SK-N-SH (cell line): ENCODE measurements at regions not wholly inside any gene's neighbourhood (a gene's known extent, or its start where the extent isn't known, plus 50 kb on each side); places are given as distances from the start of the nearest gene placed in this dataset.

ENCODE experiments used
- CTCF ChIA-PET: fragments of 300-600, 350-600 bp; formaldehyde crosslinking; extraction: SDS; loops from one replicate; lab custom pipeline; 2021; lab: Yijun Ruan, JAX
- POLR2A ChIA-PET: fragments of 350-600 bp; sonication (Branson Sonifier 250); formaldehyde crosslinking; extraction: SDS; loops from one replicate; lab custom pipeline; 2020; ENCODE audit warnings: antibody characterized with exemption, inconsistent platforms; lab: Yijun Ruan, JAX
- DNase-seq: peaks from one replicate; pipeline ENCODE4 v3.0.0; 2012
- H2AFZ ChIP-seq: fragments of 200-600 bp; sonication (generic); 2 replicates; pipeline ENCODE4 v1.8.1; 2016; ENCODE audit warnings: antibody characterized with exemption, mild to moderate bottlenecking, low read depth
- H3F3A ChIP-seq: fragments of 200-600 bp; sonication (generic); replicated peaks from 2 replicates; pipeline ENCODE3; 2016; ENCODE audit warnings: antibody characterized with exemption, mild to moderate bottlenecking; ENCODE audit not compliant: insufficient read depth
- H3K27ac ChIP-seq, 2 experiments: fragments of 200-500 bp in 1 of 2; fragments of 200-600 bp in 1 of 2; sonication (Bioruptor generic) in 1 of 2; sonication (generic), shearing (Covaris generic) in 1 of 2; 2 replicates each; pipeline versions ENCODE4 v1.5.1 to v1.6.1; 2014 to 2016; ENCODE audit warnings: low read depth in 2 of 2, inconsistent platforms in 1 of 2, low read length in 1 of 2, mild to moderate bottlenecking in 1 of 2, mixed read lengths in 1 of 2
- H3K27me3 ChIP-seq: fragments of 200-600 bp; sonication (generic), shearing (Covaris generic); 2 replicates; pipeline ENCODE4 v1.6.1; 2016; ENCODE audit warnings: mixed run types; ENCODE audit not compliant: insufficient read depth
- H3K36me3 ChIP-seq, 2 experiments: fragments of 200-500 bp in 1 of 2; fragments of 200-600 bp in 1 of 2; sonication (Bioruptor generic) in 1 of 2; sonication (generic) in 1 of 2; replicated peaks in 1 of 2; 2 replicates each; pipeline versions ENCODE3 to v1.5.1; 2014 to 2016; ENCODE audit warnings: low read length in 1 of 2, mild to moderate bottlenecking in 1 of 2; ENCODE audit not compliant: insufficient read depth in 2 of 2, control insufficient read depth in 1 of 2
- H3K4me1 ChIP-seq, 2 experiments: fragments of 200-500 bp in 1 of 2; fragments of 200-600 bp in 1 of 2; sonication (Bioruptor generic) in 1 of 2; sonication (generic), shearing (Covaris generic) in 1 of 2; 2 replicates each; pipeline versions ENCODE4 v1.5.1 to v1.6.1; 2014 to 2016; ENCODE audit warnings: low read depth in 1 of 2, low read length in 1 of 2, mixed run types in 1 of 2; ENCODE audit not compliant: insufficient read depth in 2 of 2, control insufficient read depth in 1 of 2
- H3K4me2 ChIP-seq: fragments of 200-600 bp; sonication (generic), shearing (Covaris generic); 2 replicates; pipeline ENCODE4 v1.6.1; 2017; ENCODE audit warnings: mixed run types
- H3K4me3 ChIP-seq, 2 experiments: fragments of 200-500 bp in 1 of 2; fragments of 200-600 bp in 1 of 2; sonication (Bioruptor generic) in 1 of 2; sonication (generic), shearing (Covaris generic) in 1 of 2; 2 replicates each; pipeline versions ENCODE4 v1.5.1 to v1.8.1; 2014 to 2016; ENCODE audit warnings: low read depth in 2 of 2, inconsistent platforms in 1 of 2, low read length in 1 of 2, mild to moderate bottlenecking in 1 of 2, mixed read lengths in 1 of 2, moderate library complexity in 1 of 2
- H3K79me2 ChIP-seq: fragments of 200-600 bp; sonication (generic); 2 replicates; pipeline ENCODE4 v1.8.1; 2017; ENCODE audit warnings: mild to moderate bottlenecking; ENCODE audit not compliant: insufficient read depth
- H3K9ac ChIP-seq: fragments of 200-600 bp; sonication (generic); 2 replicates; pipeline ENCODE4 v1.6.1; 2017; ENCODE audit warnings: mixed run types
- H3K9me2 ChIP-seq: fragments of 200-600 bp; sonication (generic); 2 replicates; pipeline ENCODE4 v1.6.1; 2017; ENCODE audit warnings: mixed run types
- H3K9me3 ChIP-seq: fragments of 200-600 bp; sonication (generic); 2 replicates; pipeline ENCODE4 v1.6.1; 2017; ENCODE audit warnings: mixed run types, mild to moderate bottlenecking, moderate library complexity
- H4K20me1 ChIP-seq: fragments of 200-600 bp; sonication (generic); 2 replicates; pipeline ENCODE4 v1.6.1; 2017; ENCODE audit warnings: mild to moderate bottlenecking, mixed run types; ENCODE audit not compliant: insufficient read depth
- PBX3 ChIP-seq: IDR thresholded peaks from 2 replicates; pipeline ENCODE4; 2012
- POLR2AphosphoS5 ChIP-seq: IDR thresholded peaks from 2 replicates; pipeline ENCODE4 v1.6.1; 2012; ENCODE audit warnings: low read depth, low read length
- RAD21 ChIP-seq: IDR thresholded peaks from 2 replicates; pipeline ENCODE4 v1.6.1; 2012; ENCODE audit warnings: mild to moderate bottlenecking, low read length
- RXRA ChIP-seq: IDR thresholded peaks from 2 replicates; pipeline ENCODE4 v1.4.0; 2012; ENCODE audit warnings: low read depth, mild to moderate bottlenecking, borderline replicate concordance
- SMC3 ChIP-seq: IDR thresholded peaks from 2 replicates; pipeline ENCODE4 v1.6.1; 2012; ENCODE audit warnings: low read depth, low read length, improper control_type of control experiment
- TAF1 ChIP-seq: IDR thresholded peaks from 2 replicates; pipeline ENCODE4 v1.6.1; 2012; ENCODE audit warnings: low read depth, mild to moderate bottlenecking, low read length, moderate library complexity, borderline replicate concordance
- WGBS: methylation state at CpG from one replicate; pipeline ENCODE4 v1.1.6; 2017; ENCODE audit warnings: low lambda C conversion rate; 5-methylcytosine and 5-hydroxymethylcytosine counted together
- TF ChIP-seq, protein P1 (sequence below): IDR thresholded peaks from 2 replicates; pipeline ENCODE4 v1.6.1; 2012; ENCODE audit warnings: mild to moderate bottlenecking, low read depth, low read length, moderate library complexity
- TF ChIP-seq, protein P2 (sequence below): IDR thresholded peaks from 2 replicates; pipeline ENCODE4 v1.4.0; 2012; ENCODE audit warnings: low read depth, borderline replicate concordance
- TF ChIP-seq, protein P3 (sequence below): fragments of 200-600 bp; sonication (generic); IDR thresholded peaks from 2 replicates; pipeline ENCODE4 v1.6.1; 2017; ENCODE audit warnings: antibody characterized with exemption, mild to moderate bottlenecking, moderate library complexity

DNA sequence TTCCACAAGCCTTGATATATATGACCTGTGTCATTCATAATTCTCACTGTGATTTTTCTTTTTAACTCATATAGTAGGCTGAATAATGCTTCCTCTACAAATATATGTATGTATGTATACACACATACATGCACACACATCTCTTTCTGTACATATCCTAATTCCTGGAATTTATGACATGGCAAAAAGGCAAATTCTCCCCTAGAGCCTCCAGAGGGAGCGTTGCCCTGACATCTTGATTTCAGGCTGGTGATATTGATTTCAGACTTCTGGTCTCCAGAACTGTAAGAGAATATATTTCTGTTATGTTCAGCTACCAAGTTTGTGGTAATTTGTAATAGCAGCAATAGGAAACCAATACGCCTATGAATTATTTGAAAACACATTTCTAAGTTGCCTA, 166.6 kb upstream of the GAS1 start:
- no peak for DNase-seq
- Histone ChIP-seq H3K4me2 (no peak overlapping the region), H3K36me3 (no peaks in the 10 kb centered on the region), H3K79me2 (no peaks in the 10 kb centered on the region), H3K9ac (no peak overlapping the region), H3K4me3 (no peak overlapping the region), H3K4me1 (peaks cover 7 to 10% of the 10 kb centered on the region in 2 experiments; a peak in 3 of 4 replicates), H2AFZ (no peak overlapping the region), H3K27ac (no peak overlapping the region), H3K9me3 (no peaks in the 10 kb centered on the region), H3K9me2 (no peaks in the 10 kb centered on the region), H4K20me1 (no peaks in the 10 kb centered on the region), H3F3A (peaks cover 1% of the 10 kb centered on the region), H3K27me3 (no peaks in the 10 kb centered on the region)
- 75% methylated on average over 2 of the region's 2 CpGs for WGBS
- CTCF ChIA-PET = interaction anchor here (1.2 to 2.7 kb wide), 2 partner anchors 9 to 211 kb away, joined by 4 to 7 read pairs; no protein-coding TSS in a partner anchor
- TF ChIP-seq, protein P1, sequence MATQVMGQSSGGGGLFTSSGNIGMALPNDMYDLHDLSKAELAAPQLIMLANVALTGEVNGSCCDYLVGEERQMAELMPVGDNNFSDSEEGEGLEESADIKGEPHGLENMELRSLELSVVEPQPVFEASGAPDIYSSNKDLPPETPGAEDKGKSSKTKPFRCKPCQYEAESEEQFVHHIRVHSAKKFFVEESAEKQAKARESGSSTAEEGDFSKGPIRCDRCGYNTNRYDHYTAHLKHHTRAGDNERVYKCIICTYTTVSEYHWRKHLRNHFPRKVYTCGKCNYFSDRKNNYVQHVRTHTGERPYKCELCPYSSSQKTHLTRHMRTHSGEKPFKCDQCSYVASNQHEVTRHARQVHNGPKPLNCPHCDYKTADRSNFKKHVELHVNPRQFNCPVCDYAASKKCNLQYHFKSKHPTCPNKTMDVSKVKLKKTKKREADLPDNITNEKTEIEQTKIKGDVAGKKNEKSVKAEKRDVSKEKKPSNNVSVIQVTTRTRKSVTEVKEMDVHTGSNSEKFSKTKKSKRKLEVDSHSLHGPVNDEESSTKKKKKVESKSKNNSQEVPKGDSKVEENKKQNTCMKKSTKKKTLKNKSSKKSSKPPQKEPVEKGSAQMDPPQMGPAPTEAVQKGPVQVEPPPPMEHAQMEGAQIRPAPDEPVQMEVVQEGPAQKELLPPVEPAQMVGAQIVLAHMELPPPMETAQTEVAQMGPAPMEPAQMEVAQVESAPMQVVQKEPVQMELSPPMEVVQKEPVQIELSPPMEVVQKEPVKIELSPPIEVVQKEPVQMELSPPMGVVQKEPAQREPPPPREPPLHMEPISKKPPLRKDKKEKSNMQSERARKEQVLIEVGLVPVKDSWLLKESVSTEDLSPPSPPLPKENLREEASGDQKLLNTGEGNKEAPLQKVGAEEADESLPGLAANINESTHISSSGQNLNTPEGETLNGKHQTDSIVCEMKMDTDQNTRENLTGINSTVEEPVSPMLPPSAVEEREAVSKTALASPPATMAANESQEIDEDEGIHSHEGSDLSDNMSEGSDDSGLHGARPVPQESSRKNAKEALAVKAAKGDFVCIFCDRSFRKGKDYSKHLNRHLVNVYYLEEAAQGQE = no peak
- TF ChIP-seq, protein P2, sequence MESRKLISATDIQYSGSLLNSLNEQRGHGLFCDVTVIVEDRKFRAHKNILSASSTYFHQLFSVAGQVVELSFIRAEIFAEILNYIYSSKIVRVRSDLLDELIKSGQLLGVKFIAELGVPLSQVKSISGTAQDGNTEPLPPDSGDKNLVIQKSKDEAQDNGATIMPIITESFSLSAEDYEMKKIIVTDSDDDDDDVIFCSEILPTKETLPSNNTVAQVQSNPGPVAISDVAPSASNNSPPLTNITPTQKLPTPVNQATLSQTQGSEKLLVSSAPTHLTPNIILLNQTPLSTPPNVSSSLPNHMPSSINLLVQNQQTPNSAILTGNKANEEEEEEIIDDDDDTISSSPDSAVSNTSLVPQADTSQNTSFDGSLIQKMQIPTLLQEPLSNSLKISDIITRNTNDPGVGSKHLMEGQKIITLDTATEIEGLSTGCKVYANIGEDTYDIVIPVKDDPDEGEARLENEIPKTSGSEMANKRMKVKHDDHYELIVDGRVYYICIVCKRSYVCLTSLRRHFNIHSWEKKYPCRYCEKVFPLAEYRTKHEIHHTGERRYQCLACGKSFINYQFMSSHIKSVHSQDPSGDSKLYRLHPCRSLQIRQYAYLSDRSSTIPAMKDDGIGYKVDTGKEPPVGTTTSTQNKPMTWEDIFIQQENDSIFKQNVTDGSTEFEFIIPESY = no peak
- TF ChIP-seq RAD21 = peak; percentile 60
- TF ChIP-seq POLR2AphosphoS5 = no peak
- no peak for TF ChIP-seq RXRA
- TF ChIP-seq, protein P3, sequence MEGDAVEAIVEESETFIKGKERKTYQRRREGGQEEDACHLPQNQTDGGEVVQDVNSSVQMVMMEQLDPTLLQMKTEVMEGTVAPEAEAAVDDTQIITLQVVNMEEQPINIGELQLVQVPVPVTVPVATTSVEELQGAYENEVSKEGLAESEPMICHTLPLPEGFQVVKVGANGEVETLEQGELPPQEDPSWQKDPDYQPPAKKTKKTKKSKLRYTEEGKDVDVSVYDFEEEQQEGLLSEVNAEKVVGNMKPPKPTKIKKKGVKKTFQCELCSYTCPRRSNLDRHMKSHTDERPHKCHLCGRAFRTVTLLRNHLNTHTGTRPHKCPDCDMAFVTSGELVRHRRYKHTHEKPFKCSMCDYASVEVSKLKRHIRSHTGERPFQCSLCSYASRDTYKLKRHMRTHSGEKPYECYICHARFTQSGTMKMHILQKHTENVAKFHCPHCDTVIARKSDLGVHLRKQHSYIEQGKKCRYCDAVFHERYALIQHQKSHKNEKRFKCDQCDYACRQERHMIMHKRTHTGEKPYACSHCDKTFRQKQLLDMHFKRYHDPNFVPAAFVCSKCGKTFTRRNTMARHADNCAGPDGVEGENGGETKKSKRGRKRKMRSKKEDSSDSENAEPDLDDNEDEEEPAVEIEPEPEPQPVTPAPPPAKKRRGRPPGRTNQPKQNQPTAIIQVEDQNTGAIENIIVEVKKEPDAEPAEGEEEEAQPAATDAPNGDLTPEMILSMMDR = peak; percentile 31
- no peak for TF ChIP-seq PBX3
- TF ChIP-seq TAF1 = no peak
- peak; percentile 42 for TF ChIP-seq SMC3
- POLR2A ChIA-PET = no interaction called here
